ENCODE measurements at regions not wholly inside any gene's neighbourhood (a gene's known extent, or its start where the extent isn't known, plus 50 kb on each side); places are given as distances from the start of the nearest gene placed in this dataset.

- Mint-ChIP-seq H3K4me3 (no peak overlapping the region), H3K36me3 (no peaks in the 10 kb centered on the region), H3K27me3 (peaks cover 19% of the 10 kb centered on the region), H3K27ac (no peak overlapping the region), H3K9me3 (no peaks in the 10 kb centered on the region), H3K4me1 (ENCODE audit: unreplicated experiment) (no peaks in the 10 kb centered on the region)
- no peak for TF ChIP-seq CTCF (conservative IDR thresholded peaks at IDR 0.05)
- DNase-seq (ENCODE audit: extremely low spot score, unreplicated experiment), result no peak
These were observed 178.2 kb upstream of the CRY1 start for GRCh38 chr12:107271523-107271922.

- no peaks in the 10 kb centered on the region for H3K4me1 Mint-ChIP-seq (ENCODE audit: unreplicated experiment)
- H3K36me3 Mint-ChIP-seq, result no peaks in the 10 kb centered on the region
- no peak for DNase-seq (ENCODE audit: extremely low spot score, unreplicated experiment)
- H3K27ac Mint-ChIP-seq, result no peak overlapping the region
- no peak overlapping the region for H3K4me3 Mint-ChIP-seq
- no peak for TF ChIP-seq CTCF (conservative IDR thresholded peaks at IDR 0.05)
- peaks cover 23% of the 10 kb centered on the region for H3K27me3 Mint-ChIP-seq
- H3K9me3 Mint-ChIP-seq, result no peaks in the 10 kb centered on the region
These were observed 182.2 kb upstream of the CRY1 start for GRCh38 chr12:107275530-107275929.

- no peaks in the 10 kb centered on the region for H3K4me1 Mint-ChIP-seq (ENCODE audit: unreplicated experiment)
- H3K27ac Mint-ChIP-seq, result no peak overlapping the region
- H3K36me3 Mint-ChIP-seq, result no peaks in the 10 kb centered on the region
- TF ChIP-seq CTCF (conservative IDR thresholded peaks at IDR 0.05), result no peak
- no peaks in the 10 kb centered on the region for H3K9me3 Mint-ChIP-seq
- DNase-seq (ENCODE audit: extremely low spot score, unreplicated experiment), result no peak
- no peak overlapping the region for H3K4me3 Mint-ChIP-seq
- peaks cover 19% of the 10 kb centered on the region for H3K27me3 Mint-ChIP-seq
These were observed 184.5 kb upstream of the CRY1 start for GRCh38 chr12:107277855-107278254.

- DNase-seq (ENCODE audit: extremely low spot score, unreplicated experiment), result no peak
- no peaks in the 10 kb centered on the region for H3K4me1 Mint-ChIP-seq (ENCODE audit: unreplicated experiment)
- H3K4me3 Mint-ChIP-seq, result no peak overlapping the region
- H3K27me3 Mint-ChIP-seq, result peaks cover 10% of the 10 kb centered on the region
- no peak overlapping the region for H3K27ac Mint-ChIP-seq
- H3K9me3 Mint-ChIP-seq, result peaks cover 6% of the 10 kb centered on the region
- no peak for TF ChIP-seq CTCF (conservative IDR thresholded peaks at IDR 0.05)
- H3K36me3 Mint-ChIP-seq, result no peaks in the 10 kb centered on the region
These were observed 189.3 kb upstream of the CRY1 start for GRCh38 chr12:107282628-107283027.

- H3K4me3 Mint-ChIP-seq, result no peak overlapping the region
- DNase-seq (ENCODE audit: extremely low spot score, unreplicated experiment), result no peak
- peaks cover 6% of the 10 kb centered on the region for H3K9me3 Mint-ChIP-seq
- peaks cover 12% of the 10 kb centered on the region for H3K27me3 Mint-ChIP-seq
- H3K4me1 Mint-ChIP-seq (ENCODE audit: unreplicated experiment), result peaks cover under 1% of the 10 kb centered on the region
- no peak for TF ChIP-seq CTCF (conservative IDR thresholded peaks at IDR 0.05)
- H3K27ac Mint-ChIP-seq, result no peak overlapping the region
- H3K36me3 Mint-ChIP-seq, result no peaks in the 10 kb centered on the region
These were observed 190.3 kb upstream of the CRY1 start for GRCh38 chr12:107283652-107284051.

GRCh38 chr12:107284692-107285091 lies 191.3 kb upstream of the CRY1 start:
- Mint-ChIP-seq H3K9me3 (peaks cover 6% of the 10 kb centered on the region), H3K4me3 (no peak overlapping the region), H3K27ac (no peak overlapping the region), H3K36me3 (no peaks in the 10 kb centered on the region), H3K27me3 (peaks cover 15% of the 10 kb centered on the region), H3K4me1 (ENCODE audit: unreplicated experiment) (peaks cover 4% of the 10 kb centered on the region)
- DNase-seq (ENCODE audit: extremely low spot score, unreplicated experiment), result no peak
- no peak for TF ChIP-seq CTCF (conservative IDR thresholded peaks at IDR 0.05)

All from type B pancreatic cell (in vitro differentiated cells).